SK-N-SH (cell line): ENCODE measurements at regions not wholly inside any gene's neighbourhood (a gene's known extent, or its start where the extent isn't known, plus 50 kb on each side); places are given as distances from the start of the nearest gene placed in this dataset.

Experiments
- CTCF ChIA-PET: fragments of 300-600, 350-600 bp; formaldehyde crosslinking; extraction: SDS; loops from one replicate; lab custom pipeline; 2021; lab: Yijun Ruan, JAX
- POLR2A ChIA-PET: fragments of 350-600 bp; sonication (Branson Sonifier 250); formaldehyde crosslinking; extraction: SDS; loops from one replicate; lab custom pipeline; 2020; ENCODE audit warnings: antibody characterized with exemption, inconsistent platforms; lab: Yijun Ruan, JAX
- DNase-seq: peaks from one replicate; pipeline ENCODE4 v3.0.0; 2012
- H2AFZ ChIP-seq: fragments of 200-600 bp; sonication (generic); 2 replicates; pipeline ENCODE4 v1.8.1; 2016; ENCODE audit warnings: antibody characterized with exemption, mild to moderate bottlenecking, low read depth
- H3F3A ChIP-seq: fragments of 200-600 bp; sonication (generic); replicated peaks from 2 replicates; pipeline ENCODE3; 2016; ENCODE audit warnings: antibody characterized with exemption, mild to moderate bottlenecking; ENCODE audit not compliant: insufficient read depth
- H3K27ac ChIP-seq, 2 experiments: fragments of 200-500 bp in 1 of 2; fragments of 200-600 bp in 1 of 2; sonication (Bioruptor generic) in 1 of 2; sonication (generic), shearing (Covaris generic) in 1 of 2; 2 replicates each; pipeline versions ENCODE4 v1.5.1 to v1.6.1; 2014 to 2016; ENCODE audit warnings: low read depth in 2 of 2, inconsistent platforms in 1 of 2, low read length in 1 of 2, mild to moderate bottlenecking in 1 of 2, mixed read lengths in 1 of 2
- H3K27me3 ChIP-seq: fragments of 200-600 bp; sonication (generic), shearing (Covaris generic); 2 replicates; pipeline ENCODE4 v1.6.1; 2016; ENCODE audit warnings: mixed run types; ENCODE audit not compliant: insufficient read depth
- H3K36me3 ChIP-seq, 2 experiments: fragments of 200-500 bp in 1 of 2; fragments of 200-600 bp in 1 of 2; sonication (Bioruptor generic) in 1 of 2; sonication (generic) in 1 of 2; replicated peaks in 1 of 2; 2 replicates each; pipeline versions ENCODE3 to v1.5.1; 2014 to 2016; ENCODE audit warnings: low read length in 1 of 2, mild to moderate bottlenecking in 1 of 2; ENCODE audit not compliant: insufficient read depth in 2 of 2, control insufficient read depth in 1 of 2
- H3K4me1 ChIP-seq, 2 experiments: fragments of 200-500 bp in 1 of 2; fragments of 200-600 bp in 1 of 2; sonication (Bioruptor generic) in 1 of 2; sonication (generic), shearing (Covaris generic) in 1 of 2; 2 replicates each; pipeline versions ENCODE4 v1.5.1 to v1.6.1; 2014 to 2016; ENCODE audit warnings: low read depth in 1 of 2, low read length in 1 of 2, mixed run types in 1 of 2; ENCODE audit not compliant: insufficient read depth in 2 of 2, control insufficient read depth in 1 of 2
- H3K4me2 ChIP-seq: fragments of 200-600 bp; sonication (generic), shearing (Covaris generic); 2 replicates; pipeline ENCODE4 v1.6.1; 2017; ENCODE audit warnings: mixed run types
- H3K4me3 ChIP-seq, 2 experiments: fragments of 200-500 bp in 1 of 2; fragments of 200-600 bp in 1 of 2; sonication (Bioruptor generic) in 1 of 2; sonication (generic), shearing (Covaris generic) in 1 of 2; 2 replicates each; pipeline versions ENCODE4 v1.5.1 to v1.8.1; 2014 to 2016; ENCODE audit warnings: low read depth in 2 of 2, inconsistent platforms in 1 of 2, low read length in 1 of 2, mild to moderate bottlenecking in 1 of 2, mixed read lengths in 1 of 2, moderate library complexity in 1 of 2
- H3K79me2 ChIP-seq: fragments of 200-600 bp; sonication (generic); 2 replicates; pipeline ENCODE4 v1.8.1; 2017; ENCODE audit warnings: mild to moderate bottlenecking; ENCODE audit not compliant: insufficient read depth
- H3K9ac ChIP-seq: fragments of 200-600 bp; sonication (generic); 2 replicates; pipeline ENCODE4 v1.6.1; 2017; ENCODE audit warnings: mixed run types
- H3K9me2 ChIP-seq: fragments of 200-600 bp; sonication (generic); 2 replicates; pipeline ENCODE4 v1.6.1; 2017; ENCODE audit warnings: mixed run types
- H3K9me3 ChIP-seq: fragments of 200-600 bp; sonication (generic); 2 replicates; pipeline ENCODE4 v1.6.1; 2017; ENCODE audit warnings: mixed run types, mild to moderate bottlenecking, moderate library complexity
- H4K20me1 ChIP-seq: fragments of 200-600 bp; sonication (generic); 2 replicates; pipeline ENCODE4 v1.6.1; 2017; ENCODE audit warnings: mild to moderate bottlenecking, mixed run types; ENCODE audit not compliant: insufficient read depth
- CTCF ChIP-seq: fragments of 200-600 bp; sonication (generic); IDR thresholded peaks from 2 replicates; pipeline ENCODE4 v1.6.1; 2017; ENCODE audit warnings: antibody characterized with exemption, mild to moderate bottlenecking, moderate library complexity
- EZH2phosphoT487 ChIP-seq: fragments of 200-600 bp; sonication (generic); IDR thresholded peaks from 2 replicates; pipeline ENCODE4 v1.6.1; 2017; ENCODE audit warnings: low read depth, mixed run types, mild to moderate bottlenecking, antibody characterized with exemption, moderate library complexity, borderline replicate concordance
- FOSL2 ChIP-seq: IDR thresholded peaks from 2 replicates; pipeline ENCODE4 v1.4.0; 2012; ENCODE audit warnings: low read depth, mild to moderate bottlenecking, moderate library complexity, borderline replicate concordance
- MEF2A ChIP-seq: IDR thresholded peaks from 2 replicates; pipeline ENCODE4 v1.4.0; 2012; ENCODE audit warnings: low read depth, borderline replicate concordance
- NRF1 ChIP-seq: IDR thresholded peaks from 2 replicates; pipeline ENCODE4 v1.6.1; 2012; ENCODE audit warnings: low read depth, mild to moderate bottlenecking, low read length
- POLR2AphosphoS5 ChIP-seq: IDR thresholded peaks from 2 replicates; pipeline ENCODE4 v1.6.1; 2012; ENCODE audit warnings: low read depth, low read length
- RCOR1 ChIP-seq: fragments of 150-350 bp; IDR thresholded peaks from 2 replicates; pipeline ENCODE4 v1.6.1; 2017; ENCODE audit warnings: antibody characterized with exemption, low read length
- SIN3A ChIP-seq: IDR thresholded peaks from 2 replicates; pipeline ENCODE4 v1.6.1; 2012; ENCODE audit warnings: low read depth, mild to moderate bottlenecking, low read length, moderate library complexity, borderline replicate concordance
- TAF1 ChIP-seq: IDR thresholded peaks from 2 replicates; pipeline ENCODE4 v1.6.1; 2012; ENCODE audit warnings: low read depth, mild to moderate bottlenecking, low read length, moderate library complexity, borderline replicate concordance
- TCF12 ChIP-seq: IDR thresholded peaks from 2 replicates; pipeline ENCODE4 v1.4.0; 2012
- TEAD4 ChIP-seq: IDR thresholded peaks from 2 replicates; pipeline ENCODE4 v1.4.0; 2012; ENCODE audit warnings: mild to moderate bottlenecking, borderline replicate concordance; ENCODE audit not compliant: insufficient read depth
- TF ChIP-seq, protein P1 (sequence below): IDR thresholded peaks from 2 replicates; pipeline ENCODE4 v1.4.0; 2012; ENCODE audit warnings: low read depth, borderline replicate concordance
- TF ChIP-seq, protein P2 (sequence below): IDR thresholded peaks from 2 replicates; pipeline ENCODE4 v1.4.0; 2012; ENCODE audit warnings: low read depth, borderline replicate concordance
- TF ChIP-seq, protein P3 (sequence below): fragments of 150-350 bp; IDR thresholded peaks from 2 replicates; pipeline ENCODE4 v1.6.1; 2017; ENCODE audit warnings: antibody characterized with exemption, low read length, low read depth, borderline replicate concordance

DNA sequence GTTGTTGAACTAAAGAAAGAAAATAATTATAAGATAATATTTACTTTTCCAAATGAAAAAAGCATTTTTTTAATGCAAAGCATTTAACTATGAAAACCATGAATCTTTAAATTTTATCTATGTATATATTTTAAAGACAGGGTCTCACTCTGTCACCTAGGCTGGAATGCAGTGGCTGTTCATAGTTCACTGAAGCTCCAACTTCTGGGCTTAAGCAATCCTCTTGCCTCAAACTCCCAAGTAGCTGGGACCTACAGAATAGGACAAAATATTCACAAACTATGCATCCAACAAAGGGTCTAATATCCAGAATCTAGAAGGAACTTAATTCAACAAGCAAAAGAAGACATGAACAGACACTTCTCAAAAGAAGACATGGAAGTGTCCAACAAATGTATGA lies 55.9 kb upstream of the ALB start:
- TF ChIP-seq NRF1 (no peak), RCOR1 (no peak), POLR2AphosphoS5 (no peak), TCF12 (no peak), EZH2phosphoT487 (no peak)
- H3K27ac ChIP-seq: no peak overlapping the region
- no peaks in the 10 kb centered on the region for H3K36me3 ChIP-seq
- no peaks in the 10 kb centered on the region for H3K4me1 ChIP-seq
- H3K4me3 ChIP-seq: no peak overlapping the region
- H3K9me2 ChIP-seq: no peaks in the 10 kb centered on the region
- H4K20me1 ChIP-seq: no peaks in the 10 kb centered on the region
- DNase-seq: no peak
- no peak overlapping the region for H2AFZ ChIP-seq
- no peaks in the 10 kb centered on the region for H3K9me3 ChIP-seq
- ChIA-PET CTCF (no interaction called here), POLR2A (no interaction called here)
- H3K9ac ChIP-seq: no peak overlapping the region
- peaks cover 16% of the 10 kb centered on the region; the same call in 1 of the 2 replicates for H3K27me3 ChIP-seq
- no peaks in the 10 kb centered on the region for H3K79me2 ChIP-seq
- H3F3A ChIP-seq: no peaks in the 10 kb centered on the region
- H3K4me2 ChIP-seq: no peak overlapping the region

DNA sequence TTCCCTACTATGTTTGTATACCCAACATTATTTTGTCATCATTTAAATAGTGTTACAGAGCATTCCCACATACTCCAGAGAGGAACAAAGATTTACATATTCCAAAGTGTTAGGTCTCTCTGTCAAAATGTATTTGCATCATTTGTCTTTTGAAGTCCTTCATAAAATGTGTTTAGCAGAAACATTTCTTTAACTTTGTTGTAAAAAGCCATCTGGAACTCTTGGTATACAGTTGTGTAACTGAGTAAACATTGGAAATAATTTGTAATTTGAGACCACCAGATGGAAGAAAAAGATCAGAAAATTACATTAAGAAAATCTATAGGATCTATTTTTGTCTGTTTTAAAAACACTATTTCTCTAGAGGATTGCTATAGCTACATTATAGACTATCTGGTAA lies 56.6 kb upstream of the ALB start:
- Histone ChIP-seq H3K9me3 (no peaks in the 10 kb centered on the region), H3K9ac (no peak overlapping the region), H3K27ac (no peak overlapping the region), H2AFZ (no peak overlapping the region), H4K20me1 (no peaks in the 10 kb centered on the region), H3K79me2 (no peaks in the 10 kb centered on the region), H3K36me3 (no peaks in the 10 kb centered on the region), H3F3A (no peaks in the 10 kb centered on the region), H3K4me2 (no peak overlapping the region), H3K27me3 (peaks cover 16% of the 10 kb centered on the region; the same call in 1 of the 2 replicates), H3K9me2 (no peaks in the 10 kb centered on the region), H3K4me1 (no peaks in the 10 kb centered on the region), H3K4me3 (no peak overlapping the region)
- ChIA-PET POLR2A (no interaction called here), CTCF (no interaction called here)
- TF ChIP-seq TEAD4: no peak
- no peak for TF ChIP-seq SIN3A
- no peak for TF ChIP-seq TCF12
- TF ChIP-seq CTCF: no peak
- no peak for TF ChIP-seq MEF2A
- TF ChIP-seq, protein P1, sequence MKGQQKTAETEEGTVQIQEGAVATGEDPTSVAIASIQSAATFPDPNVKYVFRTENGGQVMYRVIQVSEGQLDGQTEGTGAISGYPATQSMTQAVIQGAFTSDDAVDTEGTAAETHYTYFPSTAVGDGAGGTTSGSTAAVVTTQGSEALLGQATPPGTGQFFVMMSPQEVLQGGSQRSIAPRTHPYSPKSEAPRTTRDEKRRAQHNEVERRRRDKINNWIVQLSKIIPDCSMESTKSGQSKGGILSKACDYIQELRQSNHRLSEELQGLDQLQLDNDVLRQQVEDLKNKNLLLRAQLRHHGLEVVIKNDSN: no peak
- TF ChIP-seq, protein P2, sequence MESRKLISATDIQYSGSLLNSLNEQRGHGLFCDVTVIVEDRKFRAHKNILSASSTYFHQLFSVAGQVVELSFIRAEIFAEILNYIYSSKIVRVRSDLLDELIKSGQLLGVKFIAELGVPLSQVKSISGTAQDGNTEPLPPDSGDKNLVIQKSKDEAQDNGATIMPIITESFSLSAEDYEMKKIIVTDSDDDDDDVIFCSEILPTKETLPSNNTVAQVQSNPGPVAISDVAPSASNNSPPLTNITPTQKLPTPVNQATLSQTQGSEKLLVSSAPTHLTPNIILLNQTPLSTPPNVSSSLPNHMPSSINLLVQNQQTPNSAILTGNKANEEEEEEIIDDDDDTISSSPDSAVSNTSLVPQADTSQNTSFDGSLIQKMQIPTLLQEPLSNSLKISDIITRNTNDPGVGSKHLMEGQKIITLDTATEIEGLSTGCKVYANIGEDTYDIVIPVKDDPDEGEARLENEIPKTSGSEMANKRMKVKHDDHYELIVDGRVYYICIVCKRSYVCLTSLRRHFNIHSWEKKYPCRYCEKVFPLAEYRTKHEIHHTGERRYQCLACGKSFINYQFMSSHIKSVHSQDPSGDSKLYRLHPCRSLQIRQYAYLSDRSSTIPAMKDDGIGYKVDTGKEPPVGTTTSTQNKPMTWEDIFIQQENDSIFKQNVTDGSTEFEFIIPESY: no peak
- TF ChIP-seq, protein P3, sequence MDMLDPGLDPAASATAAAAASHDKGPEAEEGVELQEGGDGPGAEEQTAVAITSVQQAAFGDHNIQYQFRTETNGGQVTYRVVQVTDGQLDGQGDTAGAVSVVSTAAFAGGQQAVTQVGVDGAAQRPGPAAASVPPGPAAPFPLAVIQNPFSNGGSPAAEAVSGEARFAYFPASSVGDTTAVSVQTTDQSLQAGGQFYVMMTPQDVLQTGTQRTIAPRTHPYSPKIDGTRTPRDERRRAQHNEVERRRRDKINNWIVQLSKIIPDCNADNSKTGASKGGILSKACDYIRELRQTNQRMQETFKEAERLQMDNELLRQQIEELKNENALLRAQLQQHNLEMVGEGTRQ: no peak
- TF ChIP-seq TAF1: no peak
- TF ChIP-seq POLR2AphosphoS5: no peak
- TF ChIP-seq FOSL2: no peak
- DNase-seq: no peak
